NCI-H510A treated with DMSO at 0.1 percent for 48 hours (cell line): ENCODE measurements at regions not wholly inside any gene's neighbourhood (a gene's known extent, or its start where the extent isn't known, plus 50 kb on each side); places are given as distances from the start of the nearest gene placed in this dataset.
"Not testable (repeated sequence)": the region's sequence is repeated elsewhere in the genome, so short reads cannot be mapped to it uniquely, and the experiment has no call there.

Experiments
- DNase-seq: peaks from one replicate; lab custom pipeline; 2025; lab: John Stamatoyannopoulos, UW

- no peak for DNase-seq
These were observed 198.9 kb upstream of the SFSWAP start for GRCh38 chr12:131511803-131512561.

GRCh38 chr12:131513606-131514005, 197.3 kb upstream of the SFSWAP start:
- no peak for DNase-seq

GRCh38 chr12:131520553-131520952, 190.3 kb upstream of the SFSWAP start:
- not testable (repeated sequence) for DNase-seq

DNA sequence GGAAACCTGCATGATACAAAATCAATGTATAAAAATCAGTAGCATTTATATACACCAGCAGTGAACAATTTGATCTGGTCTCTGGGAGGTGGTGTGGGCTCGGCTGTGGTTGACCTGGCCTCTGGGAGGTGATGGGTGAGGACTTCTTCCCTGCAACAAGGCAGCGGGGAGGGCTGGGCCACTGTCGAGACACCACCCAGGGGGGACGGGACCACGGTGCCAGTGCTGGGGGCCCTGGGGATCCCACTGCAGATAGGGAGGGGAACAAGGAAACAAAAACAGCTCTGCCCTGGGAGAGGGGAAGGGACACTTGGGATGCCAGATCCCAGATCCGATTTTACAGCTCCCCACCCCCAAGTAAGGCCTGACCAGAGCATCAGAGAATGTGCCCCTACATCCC, 189.6 kb upstream of the SFSWAP start:
- no peak for DNase-seq

DNA sequence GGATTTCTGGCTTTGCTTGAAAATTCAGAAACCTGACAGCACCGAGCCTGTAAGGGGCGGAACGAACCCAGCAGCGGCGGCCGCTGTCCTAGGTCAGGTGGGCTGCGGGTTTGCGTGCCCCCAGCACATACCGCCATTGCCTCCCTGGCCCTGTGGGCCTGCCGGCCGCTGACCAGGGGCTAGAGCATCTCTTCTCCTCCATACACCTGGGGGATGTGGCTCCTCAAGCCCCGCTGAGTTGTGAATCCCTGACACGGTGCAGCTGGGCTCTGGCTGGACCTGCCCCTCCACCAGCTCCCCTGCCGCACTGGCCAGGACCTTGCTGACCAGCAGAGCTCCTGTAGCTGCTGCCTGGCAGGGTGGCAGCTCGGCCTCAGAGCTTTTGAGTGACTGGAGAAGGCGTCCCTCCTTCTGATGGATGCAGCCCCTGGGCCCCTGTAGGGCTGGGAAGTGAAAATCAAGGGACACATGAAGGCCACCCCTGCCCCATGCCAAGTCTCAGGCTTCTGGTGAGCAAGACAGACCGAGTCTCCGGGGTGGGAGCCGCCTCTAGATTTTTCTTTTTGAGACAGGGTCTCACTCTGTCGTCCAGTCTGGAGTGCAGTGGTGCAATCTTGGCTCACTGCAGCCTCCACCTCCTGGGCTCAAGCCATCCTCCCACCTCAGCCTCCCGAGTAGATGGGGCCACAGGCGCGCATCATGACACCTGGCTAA, 184.9 kb upstream of the SFSWAP start:
- DNase-seq: no peak

DNA sequence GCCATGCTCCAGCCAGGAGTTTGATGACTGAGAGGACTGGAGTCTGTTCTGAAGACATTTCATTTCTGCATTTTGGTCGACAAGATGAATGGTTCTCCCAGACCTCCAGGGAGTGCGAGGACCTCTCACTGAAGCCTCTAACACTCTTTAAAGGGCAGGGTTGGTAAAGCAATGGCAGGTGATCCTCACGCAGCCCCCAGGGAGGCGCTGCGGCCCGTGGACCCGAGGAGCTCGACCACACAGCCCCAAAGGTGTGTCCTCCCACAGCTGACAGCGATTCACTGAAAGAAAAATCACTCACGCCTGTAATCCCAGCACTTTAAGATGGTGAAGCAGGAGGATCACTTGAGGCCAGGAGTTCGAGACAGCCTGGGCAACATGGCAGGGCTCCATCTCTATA, 183.8 kb upstream of the SFSWAP start:
- DNase-seq: no peak

- DNase-seq: no peak
These were observed 183.2 kb upstream of the SFSWAP start for GRCh38 chr12:131527736-131528135.

DNA sequence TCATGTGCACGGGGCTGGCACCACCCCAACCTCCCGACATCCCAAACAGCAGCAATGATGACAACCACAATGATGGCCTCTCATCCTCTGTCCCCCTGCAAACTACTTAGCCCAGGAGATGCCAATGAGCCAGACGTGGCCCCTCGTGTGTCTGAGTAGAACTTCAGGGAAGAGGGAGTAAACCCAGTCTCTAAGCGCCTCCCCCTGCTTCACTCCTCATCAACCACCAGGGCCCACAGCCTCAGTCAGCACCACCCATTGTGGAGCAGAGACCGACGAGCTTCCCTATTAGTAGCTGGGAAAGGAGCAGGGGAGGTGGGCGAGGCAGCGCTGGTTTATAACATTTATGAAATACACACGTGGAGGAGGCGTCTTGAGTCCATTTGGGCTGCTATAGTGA, 182.7 kb upstream of the SFSWAP start:
- no peak for DNase-seq

- no peak for DNase-seq
These were observed 182.2 kb upstream of the SFSWAP start for GRCh38 chr12:131528667-131529066.

DNA sequence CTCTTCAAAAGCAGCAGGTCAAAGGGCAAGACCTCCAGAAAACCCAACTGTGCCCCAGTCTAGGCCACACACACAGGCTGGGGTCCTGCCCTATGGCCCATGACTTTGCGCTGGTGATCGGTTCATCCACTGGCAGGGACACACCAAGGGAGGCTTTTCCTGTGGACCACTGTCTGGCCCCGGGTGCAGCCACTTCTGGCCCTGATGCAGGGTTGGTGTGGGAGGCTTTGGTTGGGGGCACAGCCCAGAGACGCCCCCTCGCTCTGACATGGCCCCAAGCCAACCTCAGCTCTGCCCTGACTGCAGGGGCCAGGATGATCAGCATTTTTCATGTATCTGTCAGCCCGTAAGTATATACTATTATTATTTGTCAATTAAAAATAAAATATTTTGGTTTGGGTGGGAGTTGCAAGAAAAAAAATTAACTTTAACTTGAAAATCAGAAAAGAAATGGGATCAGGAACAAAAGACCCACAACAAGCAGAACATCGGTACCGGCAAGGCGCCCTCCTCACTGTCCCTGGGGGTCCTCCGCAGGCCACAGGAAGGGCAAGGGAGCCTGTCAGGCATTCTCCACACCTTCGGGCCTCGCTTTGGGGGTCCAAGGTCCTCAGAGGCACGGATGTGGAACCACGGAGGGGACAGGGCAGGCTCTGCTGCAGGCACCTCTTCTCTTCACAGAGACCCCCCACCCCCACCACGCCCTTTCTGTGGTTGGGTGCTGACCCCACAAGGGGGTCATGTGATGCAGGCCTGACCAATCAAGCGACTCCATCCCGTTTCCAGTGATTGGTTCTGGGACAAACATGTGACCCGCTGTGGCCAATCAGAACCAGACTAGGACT, 181.5 kb upstream of the SFSWAP start:
- no peak for DNase-seq

DNA sequence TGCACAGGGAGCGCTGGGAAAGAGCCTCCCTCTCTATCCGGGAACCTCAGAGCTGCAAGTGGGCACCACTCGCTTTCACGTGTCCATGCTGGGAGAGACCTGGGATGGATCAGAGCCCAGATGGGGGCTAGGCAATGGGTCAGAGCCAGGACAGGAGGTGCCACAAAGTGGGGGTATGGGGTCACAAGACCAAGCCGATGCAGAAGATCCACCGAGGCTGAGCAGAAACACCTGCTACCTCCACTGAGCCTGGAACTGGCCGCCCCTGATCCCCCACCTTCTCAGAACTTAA, 180.9 kb upstream of the SFSWAP start:
- no peak for DNase-seq

DNA sequence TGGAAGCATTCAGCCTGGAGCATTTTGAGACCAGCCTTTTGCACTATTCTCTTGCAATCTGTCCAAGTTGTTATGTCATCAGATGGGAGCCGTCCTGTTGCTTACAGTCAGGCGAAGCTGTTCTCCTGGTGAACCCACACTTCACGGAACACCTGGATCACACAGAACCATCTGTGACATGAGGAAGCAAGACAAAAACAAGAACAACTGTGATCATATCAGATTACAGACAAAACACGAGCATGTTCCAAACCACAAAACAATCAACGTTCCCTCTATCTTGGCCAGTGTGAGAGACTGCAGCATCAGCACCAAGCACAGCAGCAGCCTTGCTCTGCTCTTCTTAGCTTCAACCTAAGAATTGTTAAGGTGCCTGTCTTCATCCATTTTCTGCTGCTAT, 180.5 kb upstream of the SFSWAP start:
- no peak for DNase-seq

DNA sequence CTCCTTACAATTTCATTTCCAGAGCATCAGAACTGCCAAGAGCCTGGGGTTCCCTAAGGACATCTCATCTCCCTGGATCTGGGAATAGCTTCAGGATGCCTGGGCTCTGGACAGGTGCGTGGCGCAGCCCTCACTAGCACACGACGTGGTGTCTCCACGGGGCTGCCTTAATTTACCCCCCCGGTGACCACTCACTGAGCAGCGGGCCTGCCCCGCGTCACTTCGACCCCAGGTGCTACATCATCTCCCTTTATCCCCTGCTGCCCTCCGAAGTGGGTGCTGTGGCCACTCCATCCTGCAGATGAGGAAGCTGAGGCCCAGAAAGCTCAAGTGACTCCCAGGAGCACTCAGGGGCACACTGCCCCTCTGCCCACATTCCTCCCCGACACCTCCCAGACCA, 177.8 kb upstream of the SFSWAP start:
- DNase-seq: no peak

DNA sequence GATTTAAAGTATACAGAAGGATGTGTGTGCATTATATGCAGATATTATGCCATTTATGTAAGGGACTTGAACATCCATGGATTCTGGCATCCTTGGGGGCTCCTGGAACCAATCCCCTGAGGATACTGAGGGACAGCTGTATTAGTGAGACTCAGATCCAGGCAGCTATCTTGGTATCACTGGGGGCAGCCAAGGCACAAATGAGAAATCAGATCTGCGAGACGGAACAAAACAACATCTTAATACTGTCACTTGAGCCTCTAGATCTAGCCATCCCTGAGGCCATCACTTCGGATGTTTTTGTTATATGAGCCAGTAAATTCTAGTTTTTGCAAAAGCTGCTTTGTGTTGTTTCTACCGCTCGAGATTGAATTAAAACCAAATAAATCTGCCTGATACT, 175.1 kb upstream of the SFSWAP start:
- no peak for DNase-seq

DNA sequence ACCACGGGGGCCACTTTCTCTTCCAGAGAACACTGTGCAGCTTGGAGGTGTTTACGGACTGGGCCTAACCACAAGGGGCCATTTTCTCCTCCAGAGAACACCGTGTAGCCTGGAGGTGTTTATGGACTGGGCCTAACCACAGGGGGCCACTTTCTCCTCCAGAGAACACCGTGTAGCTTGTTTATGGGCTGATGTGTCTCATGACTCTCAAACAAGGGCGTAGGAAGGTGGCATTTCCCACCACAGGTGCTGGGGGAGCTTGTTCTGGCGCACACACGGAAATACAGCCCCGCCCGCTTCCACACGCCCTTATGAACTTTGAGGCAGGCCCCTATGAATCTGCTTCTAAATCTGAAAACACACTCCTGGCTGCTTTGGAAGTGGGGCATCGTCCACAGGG, 174.6 kb upstream of the SFSWAP start:
- no peak for DNase-seq

GRCh38 chr12:131536766-131537165, 174.1 kb upstream of the SFSWAP start:
- DNase-seq: no peak

DNA sequence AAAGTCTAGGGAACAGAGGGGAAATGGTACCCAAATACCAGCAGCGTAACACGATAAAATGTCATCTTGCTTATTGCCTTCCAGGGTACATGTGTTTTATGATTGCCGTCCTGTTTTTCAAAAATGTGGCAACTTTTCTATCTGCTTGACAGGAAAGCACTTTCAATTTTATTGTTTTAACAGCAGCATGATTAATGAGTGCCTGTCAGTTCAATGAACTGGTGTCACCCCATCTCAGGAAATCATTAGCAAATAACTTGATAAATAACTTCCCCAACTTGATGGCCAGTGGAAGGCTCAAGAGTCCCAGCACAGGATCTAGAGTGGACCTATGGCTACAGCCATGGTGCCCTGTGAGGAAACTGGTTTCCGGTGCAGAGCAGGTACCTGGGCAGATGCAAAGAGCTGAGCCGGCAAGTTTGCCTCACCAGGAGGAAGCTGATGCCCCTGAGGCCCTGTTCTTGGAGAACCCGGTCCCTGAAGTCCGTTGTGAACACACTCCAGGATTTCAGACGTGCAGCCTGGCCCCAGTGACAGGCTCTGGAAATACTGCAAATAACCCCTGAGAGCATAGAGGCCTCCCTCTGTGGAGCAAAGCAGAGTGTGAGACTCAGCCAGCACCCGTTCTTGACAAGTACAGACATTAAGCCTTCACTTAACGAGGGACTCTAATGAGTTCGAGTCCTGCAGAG, 173.5 kb upstream of the SFSWAP start:
- DNase-seq: no peak

DNA sequence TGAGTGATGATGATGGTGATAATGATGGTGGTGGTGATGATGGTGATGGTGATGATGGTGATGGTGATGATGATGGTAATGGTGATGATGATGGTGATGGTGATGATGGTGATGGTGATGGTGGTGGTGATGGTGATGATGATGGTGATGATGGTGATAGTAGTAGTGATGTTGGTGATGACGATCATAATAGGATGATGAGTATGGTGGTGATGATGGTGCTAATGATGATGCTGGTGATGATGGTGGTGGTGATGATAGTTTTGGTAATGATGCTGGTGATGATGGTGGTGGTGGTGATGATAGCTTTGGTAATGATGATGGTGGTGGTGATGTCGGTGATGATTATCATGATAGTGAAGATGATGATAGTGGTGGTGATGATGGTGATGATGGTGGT, 171.5 kb upstream of the SFSWAP start:
- DNase-seq: no peak

- DNase-seq: no peak
These were observed 170.7 kb upstream of the SFSWAP start for GRCh38 chr12:131540138-131540623.

- not testable (repeated sequence) for DNase-seq
These were observed 169.4 kb upstream of the SFSWAP start for GRCh38 chr12:131541512-131541911.

DNA sequence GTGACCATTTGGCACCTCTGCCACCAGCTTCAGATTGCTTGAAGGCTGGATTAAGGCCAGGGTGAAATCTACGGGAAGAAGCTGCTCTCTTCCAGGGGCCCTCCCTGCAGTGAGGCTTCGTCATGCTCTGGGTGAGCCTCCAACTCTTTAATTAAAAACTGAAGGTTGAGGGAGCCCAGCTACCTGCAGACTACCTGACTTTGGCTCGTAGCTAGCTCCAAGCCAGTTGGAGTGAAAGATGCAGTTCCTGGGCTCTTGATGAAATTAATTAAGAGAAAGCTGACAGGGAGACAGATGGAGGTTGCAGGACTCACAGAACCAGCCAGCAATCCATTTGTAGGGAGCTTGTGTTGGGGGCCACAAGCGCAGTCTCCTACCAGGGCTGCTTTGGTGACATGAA, 168.5 kb upstream of the SFSWAP start:
- DNase-seq: no peak

DNA sequence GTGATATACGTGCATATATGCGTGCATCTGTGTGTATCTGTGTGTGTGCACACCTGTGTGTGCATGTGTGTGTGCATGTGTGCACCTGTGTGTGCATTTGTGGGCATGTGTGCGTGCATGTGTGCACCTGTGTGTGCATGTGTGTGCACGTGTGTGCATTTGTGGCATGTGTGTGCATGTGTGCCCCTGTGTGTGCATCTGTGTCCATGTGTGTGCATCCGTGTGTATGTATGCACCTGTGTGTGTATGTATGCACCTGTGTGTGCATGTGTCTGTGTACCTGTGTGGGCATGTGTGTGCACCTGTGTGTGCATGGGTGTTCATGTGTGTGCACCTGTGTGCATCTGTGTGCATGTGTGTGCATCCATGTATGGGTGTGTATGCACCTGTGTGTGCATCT, 167.8 kb upstream of the SFSWAP start:
- DNase-seq: no peak
